Transverse colon (tissue), 3 donors: ENCODE measurements at regions not wholly inside any gene's neighbourhood (a gene's known extent, or its start where the extent isn't known, plus 50 kb on each side); places are given as distances from the start of the nearest gene placed in this dataset.

Experiments used
- CTCF ChIP-seq, 5 experiments: fragments of 200-600 bp in 3 of 5; fragments of 450-650 bp in 2 of 5; sonication (generic) in 3 of 5; IDR thresholded peaks; 1 replicate in 2 of 5; 2 replicates in 3 of 5; pipeline ENCODE4 v1.5.1; 2016 to 2017; ENCODE audit warnings: antibody characterized with exemption in 5 of 5, inconsistent platforms in 3 of 5, mild to moderate bottlenecking in 2 of 5, moderate library complexity in 1 of 5
- POLR2A ChIP-seq: fragments of 450-650 bp; IDR thresholded peaks from one replicate; pipeline ENCODE4 v1.6.1; 2016; ENCODE audit warnings: antibody characterized with exemption, mild to moderate bottlenecking, moderate library complexity

- TF ChIP-seq CTCF (IDR thresholded peaks at IDR 0.05) (no peak), POLR2A (no peak)
These were observed 452.4 kb upstream of the RGPD4 start for GRCh38 chr2:107374249-107374648.
